ENCODE measurements at regions not wholly inside any gene's neighbourhood (a gene's known extent, or its start where the extent isn't known, plus 50 kb on each side); places are given as distances from the start of the nearest gene placed in this dataset.
"Not testable (repeated sequence)": the region's sequence is repeated elsewhere in the genome, so short reads cannot be mapped to it uniquely, and the experiment has no call there.

DNA sequence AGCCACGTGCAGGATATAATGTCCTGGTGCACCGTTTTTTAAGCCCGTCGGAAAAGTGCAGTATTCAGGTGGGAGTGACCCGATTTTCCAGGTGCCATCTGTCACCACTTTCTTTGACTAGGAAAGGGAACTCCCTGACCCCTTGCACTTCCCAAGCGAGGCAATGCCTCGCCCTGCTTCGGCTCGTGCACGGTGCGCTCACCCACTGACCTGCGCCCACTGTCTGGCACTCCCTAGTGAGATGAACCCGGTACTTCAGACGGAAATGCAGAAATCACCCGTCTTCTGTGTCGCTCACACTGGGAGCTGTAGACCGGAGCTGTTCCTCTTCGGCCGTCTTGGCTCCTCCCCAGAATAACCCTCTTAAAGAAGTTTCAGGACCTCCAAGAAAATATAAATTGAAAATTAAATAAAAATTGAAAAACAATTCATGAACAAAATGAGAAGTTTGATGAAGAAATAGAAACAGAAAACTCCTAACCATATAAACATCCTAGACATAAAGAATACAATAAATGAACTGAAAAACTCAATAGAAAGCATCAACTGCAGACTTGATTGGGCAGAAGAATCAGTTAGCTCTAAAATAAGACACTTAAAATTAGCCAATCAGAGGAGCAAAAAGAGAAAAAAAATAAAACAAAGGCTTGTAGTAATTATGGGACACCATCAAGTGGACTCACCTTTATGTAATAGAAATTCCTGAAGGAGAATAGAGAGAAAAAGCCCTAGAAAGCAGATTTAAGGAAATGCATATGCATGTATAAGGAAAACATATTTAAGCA is 249.3 kb upstream of the GOT2 start:
- TF ChIP-seq POLR2A (IDR thresholded peaks at IDR 0.05; ENCODE audit: insufficient read depth in 1 of 2, low read depth in 2 of 2, low read length in 2 of 2); ZNF672 (CRISPR knock-in tag; IDR thresholded peaks at IDR 0.05); SIN3B (IDR thresholded peaks at IDR 0.05; ENCODE audit: low read length); RAD21 (CRISPR knock-in tag; IDR thresholded peaks at IDR 0.05); ZNF737 (CRISPR knock-in tag; IDR thresholded peaks at IDR 0.05; ENCODE audit: borderline replicate concordance); BATF2 (CRISPR knock-in tag; IDR thresholded peaks at IDR 0.05); POLR2AphosphoS5 (IDR thresholded peaks at IDR 0.05; ENCODE audit: low read depth, low read length); ELF4 (CRISPR knock-in tag; IDR thresholded peaks at IDR 0.05; ENCODE audit: borderline replicate concordance); ZNF564 (CRISPR knock-in tag; IDR thresholded peaks at IDR 0.05); NR2F2 (IDR thresholded peaks at IDR 0.05; ENCODE audit: borderline replicate concordance, low read depth); RAD51 (IDR thresholded peaks at IDR 0.05; ENCODE audit: borderline replicate concordance); MTA3 (CRISPR knock-in tag; IDR thresholded peaks at IDR 0.05); ZBTB40 (IDR thresholded peaks at IDR 0.05); ZBTB40 (CRISPR knock-in tag; IDR thresholded peaks at IDR 0.05): not testable (repeated sequence)
- TF ChIP-seq, protein P1, sequence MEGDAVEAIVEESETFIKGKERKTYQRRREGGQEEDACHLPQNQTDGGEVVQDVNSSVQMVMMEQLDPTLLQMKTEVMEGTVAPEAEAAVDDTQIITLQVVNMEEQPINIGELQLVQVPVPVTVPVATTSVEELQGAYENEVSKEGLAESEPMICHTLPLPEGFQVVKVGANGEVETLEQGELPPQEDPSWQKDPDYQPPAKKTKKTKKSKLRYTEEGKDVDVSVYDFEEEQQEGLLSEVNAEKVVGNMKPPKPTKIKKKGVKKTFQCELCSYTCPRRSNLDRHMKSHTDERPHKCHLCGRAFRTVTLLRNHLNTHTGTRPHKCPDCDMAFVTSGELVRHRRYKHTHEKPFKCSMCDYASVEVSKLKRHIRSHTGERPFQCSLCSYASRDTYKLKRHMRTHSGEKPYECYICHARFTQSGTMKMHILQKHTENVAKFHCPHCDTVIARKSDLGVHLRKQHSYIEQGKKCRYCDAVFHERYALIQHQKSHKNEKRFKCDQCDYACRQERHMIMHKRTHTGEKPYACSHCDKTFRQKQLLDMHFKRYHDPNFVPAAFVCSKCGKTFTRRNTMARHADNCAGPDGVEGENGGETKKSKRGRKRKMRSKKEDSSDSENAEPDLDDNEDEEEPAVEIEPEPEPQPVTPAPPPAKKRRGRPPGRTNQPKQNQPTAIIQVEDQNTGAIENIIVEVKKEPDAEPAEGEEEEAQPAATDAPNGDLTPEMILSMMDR (CRISPR knock-in tag; IDR thresholded peaks at IDR 0.05), result not testable (repeated sequence)

Data from HepG2 (cell line).